Mesendoderm (in vitro differentiated cells): ENCODE measurements at regions not wholly inside any gene's neighbourhood (a gene's known extent, or its start where the extent isn't known, plus 50 kb on each side); places are given as distances from the start of the nearest gene placed in this dataset.

Experiments
- DNase-seq: peaks from one replicate; pipeline ENCODE4 v3.0.0; 2013
- H2AK5ac ChIP-seq: 2 replicates; pipeline ENCODE4 v1.6.1; 2013; ENCODE audit warnings: low read length, inconsistent platforms
- H2BK120ac ChIP-seq: 2 replicates; pipeline ENCODE4 v1.6.1; 2013; ENCODE audit warnings: low read depth, mild to moderate bottlenecking, low read length, moderate library complexity, mixed read lengths
- H2BK15ac ChIP-seq: replicated peaks from 2 replicates; pipeline ENCODE4 v1.6.1; 2013; ENCODE audit warnings: low read depth, mild to moderate bottlenecking, moderate library complexity
- H2BK5ac ChIP-seq: 2 replicates; pipeline ENCODE4 v1.6.1; 2013; ENCODE audit warnings: low read length, inconsistent platforms
- H3K18ac ChIP-seq: 2 replicates; pipeline ENCODE4 v1.6.1; 2013; ENCODE audit warnings: mild to moderate bottlenecking, low read length, mixed read lengths
- H3K23ac ChIP-seq: one replicate; pipeline ENCODE4 v1.6.1; 2013; ENCODE audit warnings: low read length
- H3K27ac ChIP-seq: 2 replicates; pipeline ENCODE4 v1.5.1; 2013; ENCODE audit warnings: low read depth, mild to moderate bottlenecking, inconsistent platforms, low read length, moderate library complexity
- H3K27me3 ChIP-seq: 2 replicates; pipeline ENCODE4 v1.6.1; 2013; ENCODE audit warnings: low read length, control low read depth, mild to moderate bottlenecking, inconsistent platforms; ENCODE audit not compliant: insufficient read depth, poor library complexity
- H3K36me3 ChIP-seq: 2 replicates; pipeline ENCODE4 v1.6.1; 2013; ENCODE audit warnings: low read length, inconsistent platforms; ENCODE audit not compliant: control insufficient read depth, insufficient read depth
- H3K4ac ChIP-seq: one replicate; pipeline ENCODE4 v1.6.1; 2013; ENCODE audit warnings: low read depth, mild to moderate bottlenecking, low read length, moderate library complexity
- H3K4me1 ChIP-seq: 2 replicates; pipeline ENCODE4 v1.6.1; 2013; ENCODE audit warnings: low read depth, low read length, inconsistent platforms; ENCODE audit not compliant: control insufficient read depth
- H3K4me2 ChIP-seq: 2 replicates; pipeline ENCODE4 v1.6.1; 2013; ENCODE audit warnings: low read length
- H3K4me3 ChIP-seq: 2 replicates; pipeline ENCODE4 v1.5.1; 2013; ENCODE audit warnings: mild to moderate bottlenecking, low read length
- H3K56ac ChIP-seq: one replicate; pipeline ENCODE4 v1.6.1; 2013; ENCODE audit warnings: low read length
- H3K79me1 ChIP-seq: 2 replicates; pipeline ENCODE4 v1.6.1; 2013; ENCODE audit warnings: low read length, inconsistent platforms
- H3K79me2 ChIP-seq: 2 replicates; pipeline ENCODE4 v1.6.1; 2013; ENCODE audit warnings: mild to moderate bottlenecking, low read length; ENCODE audit not compliant: control insufficient read depth, insufficient read depth
- H3K9ac ChIP-seq: 2 replicates; pipeline ENCODE4 v1.6.1; 2013; ENCODE audit warnings: low read length, inconsistent platforms
- H4K5ac ChIP-seq: one replicate; pipeline ENCODE4 v1.6.1; 2013; ENCODE audit warnings: low read length
- H4K8ac ChIP-seq: one replicate; pipeline ENCODE4 v1.6.1; 2013; ENCODE audit warnings: low read depth, mild to moderate bottlenecking, control low read depth, low read length, moderate library complexity
- WGBS: extraction: QIAGEN DNeasy Blood & Tissue Kit; methylation state at CpG from one replicate; pipeline ENCODE4 v1.1.7; 2013; ENCODE audit warnings: low lambda C conversion rate, missing lambda C conversion rate; ENCODE audit not compliant: insufficient coverage; ENCODE audit errors: extremely low coverage; 5-methylcytosine and 5-hydroxymethylcytosine counted together

GRCh38 chr13:99655351-99656091, 154.2 kb downstream of the TM9SF2 start:
- no peak overlapping the region for H3K18ac ChIP-seq
- H3K79me1 ChIP-seq, result no peaks in the 10 kb centered on the region
- no CpG with 5 or more reads among the region's 17 CpGs for WGBS
- no peaks in the 10 kb centered on the region for H3K27me3 ChIP-seq
- H2BK120ac ChIP-seq, result no peak overlapping the region
- H3K36me3 ChIP-seq, result no peaks in the 10 kb centered on the region
- H2BK5ac ChIP-seq, result no peak overlapping the region
- H3K4me1 ChIP-seq, result peaks cover 7% of the 10 kb centered on the region
- H4K8ac ChIP-seq, result no peak overlapping the region
- no peak overlapping the region for H3K23ac ChIP-seq
- no peak overlapping the region for H3K27ac ChIP-seq
- peak overlapping the region; percentile 64 for H3K56ac ChIP-seq
- H4K5ac ChIP-seq, result no peak overlapping the region
- no peaks in the 10 kb centered on the region for H3K79me2 ChIP-seq
- H3K4me2 ChIP-seq, result no peak overlapping the region
- H2AK5ac ChIP-seq, result peak overlapping the region; percentile 62
- H3K4ac ChIP-seq, result no peak overlapping the region
- no peak overlapping the region for H3K4me3 ChIP-seq
- peak overlapping the region; percentile 23 for H3K9ac ChIP-seq
- H2BK15ac ChIP-seq, result no peak overlapping the region
- DNase-seq, result peak; percentile 55

DNA sequence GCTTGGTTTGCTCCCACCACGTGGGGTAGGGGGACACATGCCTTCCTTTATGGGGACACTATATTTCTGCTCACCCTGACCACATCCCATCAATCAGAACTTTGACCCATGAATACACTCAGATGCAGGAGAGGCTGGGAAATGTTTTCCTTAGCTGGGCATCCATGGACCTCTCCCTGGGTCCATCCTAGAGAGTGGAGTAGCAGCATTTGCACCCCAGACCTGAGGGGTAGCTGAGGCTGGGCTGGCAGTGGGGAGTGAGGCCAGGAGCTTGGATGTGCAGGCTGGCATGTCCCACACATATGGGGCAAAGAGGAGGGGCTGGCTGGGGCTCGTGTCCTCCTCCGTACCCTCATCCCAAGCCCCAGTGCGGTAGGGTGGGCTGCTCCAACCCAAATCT, 152.8 kb downstream of the TM9SF2 start:
- no CpG with 5 or more reads among the region's 4 CpGs for WGBS
- H3K79me2 ChIP-seq, result no peaks in the 10 kb centered on the region
- H2BK15ac ChIP-seq, result no peak overlapping the region
- H3K4me2 ChIP-seq, result no peak overlapping the region
- no peaks in the 10 kb centered on the region for H3K36me3 ChIP-seq
- H3K56ac ChIP-seq, result no peak overlapping the region
- no peak overlapping the region for H4K5ac ChIP-seq
- no peak overlapping the region for H3K27ac ChIP-seq
- no peak overlapping the region for H3K4ac ChIP-seq
- peaks cover 7% of the 10 kb centered on the region for H3K4me1 ChIP-seq
- no peaks in the 10 kb centered on the region for H3K27me3 ChIP-seq
- no peak overlapping the region for H4K8ac ChIP-seq
- H3K4me3 ChIP-seq, result no peak overlapping the region
- H2AK5ac ChIP-seq, result no peak overlapping the region
- H3K18ac ChIP-seq, result no peak overlapping the region
- no peak for DNase-seq
- no peak overlapping the region for H2BK120ac ChIP-seq
- no peaks in the 10 kb centered on the region for H3K79me1 ChIP-seq
- no peak overlapping the region for H3K23ac ChIP-seq
- no peak overlapping the region for H2BK5ac ChIP-seq
- no peak overlapping the region for H3K9ac ChIP-seq

GRCh38 chr13:99653526-99653925, 152.3 kb downstream of the TM9SF2 start:
- H3K27me3 ChIP-seq, result no peaks in the 10 kb centered on the region
- no peak overlapping the region for H2BK5ac ChIP-seq
- H4K5ac ChIP-seq, result no peak overlapping the region
- H3K79me1 ChIP-seq, result no peaks in the 10 kb centered on the region
- no peaks in the 10 kb centered on the region for H3K36me3 ChIP-seq
- no peak overlapping the region for H2AK5ac ChIP-seq
- H3K23ac ChIP-seq, result no peak overlapping the region
- H2BK15ac ChIP-seq, result no peak overlapping the region
- no peak overlapping the region for H2BK120ac ChIP-seq
- H3K4ac ChIP-seq, result no peak overlapping the region
- H3K4me3 ChIP-seq, result no peak overlapping the region
- H3K4me2 ChIP-seq, result no peak overlapping the region
- peaks cover 7% of the 10 kb centered on the region for H3K4me1 ChIP-seq
- WGBS, result no CpG with 5 or more reads among the region's 2 CpGs
- no peak overlapping the region for H4K8ac ChIP-seq
- no peak overlapping the region for H3K56ac ChIP-seq
- H3K18ac ChIP-seq, result no peak overlapping the region
- no peak overlapping the region for H3K27ac ChIP-seq
- H3K9ac ChIP-seq, result no peak overlapping the region
- no peak for DNase-seq
- H3K79me2 ChIP-seq, result no peaks in the 10 kb centered on the region

DNA sequence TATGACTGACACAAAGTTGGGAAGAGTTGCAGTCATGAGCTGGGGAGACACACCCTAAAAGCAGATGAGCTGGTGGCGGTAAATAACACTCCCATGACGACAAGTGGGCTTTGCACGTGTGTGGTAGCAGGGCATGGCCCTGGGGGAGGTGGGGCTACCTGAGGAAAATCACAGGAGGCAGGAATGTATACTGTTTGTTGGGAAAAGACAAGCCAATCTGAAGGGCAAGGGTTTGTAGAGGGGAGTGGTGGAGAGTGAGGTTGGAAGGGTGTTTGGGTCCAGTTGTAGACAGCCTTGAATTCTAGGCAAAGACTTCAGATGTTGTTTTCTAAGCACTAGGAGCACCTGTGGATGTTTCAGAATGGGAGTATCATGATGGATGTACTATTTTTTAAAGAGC, 151.6 kb downstream of the TM9SF2 start:
- no peak for DNase-seq
- no peak overlapping the region for H3K56ac ChIP-seq
- H4K5ac ChIP-seq, result no peak overlapping the region
- H3K36me3 ChIP-seq, result no peaks in the 10 kb centered on the region
- H3K4me3 ChIP-seq, result no peak overlapping the region
- H2AK5ac ChIP-seq, result no peak overlapping the region
- no peaks in the 10 kb centered on the region for H3K79me1 ChIP-seq
- H3K4me2 ChIP-seq, result no peak overlapping the region
- no peak overlapping the region for H2BK5ac ChIP-seq
- H2BK15ac ChIP-seq, result no peak overlapping the region
- no CpG with 5 or more reads among the region's 3 CpGs for WGBS
- peaks cover 7% of the 10 kb centered on the region for H3K4me1 ChIP-seq
- no peak overlapping the region for H3K18ac ChIP-seq
- H3K27me3 ChIP-seq, result no peaks in the 10 kb centered on the region
- H3K9ac ChIP-seq, result no peak overlapping the region
- H3K4ac ChIP-seq, result no peak overlapping the region
- H2BK120ac ChIP-seq, result no peak overlapping the region
- no peaks in the 10 kb centered on the region for H3K79me2 ChIP-seq
- H3K23ac ChIP-seq, result no peak overlapping the region
- H4K8ac ChIP-seq, result no peak overlapping the region
- H3K27ac ChIP-seq, result no peak overlapping the region

GRCh38 chr13:99652141-99652540, 150.9 kb downstream of the TM9SF2 start:
- no peak overlapping the region for H2AK5ac ChIP-seq
- H3K18ac ChIP-seq, result no peak overlapping the region
- WGBS, result no CpG with 5 or more reads among the region's 1 CpG
- no peak overlapping the region for H3K4me3 ChIP-seq
- no peak overlapping the region for H3K23ac ChIP-seq
- H3K9ac ChIP-seq, result no peak overlapping the region
- no peaks in the 10 kb centered on the region for H3K36me3 ChIP-seq
- H4K5ac ChIP-seq, result no peak overlapping the region
- H3K79me2 ChIP-seq, result no peaks in the 10 kb centered on the region
- H2BK5ac ChIP-seq, result no peak overlapping the region
- no peak overlapping the region for H3K4me2 ChIP-seq
- no peak overlapping the region for H3K56ac ChIP-seq
- no peak overlapping the region for H2BK120ac ChIP-seq
- no peak overlapping the region for H3K27ac ChIP-seq
- no peak for DNase-seq
- H3K4me1 ChIP-seq, result peaks cover 6% of the 10 kb centered on the region
- no peak overlapping the region for H3K4ac ChIP-seq
- no peak overlapping the region for H2BK15ac ChIP-seq
- H3K79me1 ChIP-seq, result no peaks in the 10 kb centered on the region
- no peaks in the 10 kb centered on the region for H3K27me3 ChIP-seq
- no peak overlapping the region for H4K8ac ChIP-seq

GRCh38 chr13:99651016-99651415, 149.7 kb downstream of the TM9SF2 start:
- Histone ChIP-seq H3K79me1 (no peaks in the 10 kb centered on the region), H3K18ac (no peak overlapping the region), H4K5ac (no peak overlapping the region), H2BK5ac (no peak overlapping the region), H3K56ac (no peak overlapping the region), H3K36me3 (no peaks in the 10 kb centered on the region), H3K23ac (no peak overlapping the region), H3K4me3 (no peak overlapping the region), H3K79me2 (no peaks in the 10 kb centered on the region), H2BK15ac (no peak overlapping the region), H2AK5ac (no peak overlapping the region), H3K27me3 (no peaks in the 10 kb centered on the region), H2BK120ac (no peak overlapping the region), H3K4me1 (peaks cover 3% of the 10 kb centered on the region), H3K4ac (no peak overlapping the region), H3K4me2 (no peak overlapping the region), H3K27ac (no peak overlapping the region), H4K8ac (no peak overlapping the region), H3K9ac (no peak overlapping the region)
- no CpG with 5 or more reads among the region's 5 CpGs for WGBS
- no peak for DNase-seq
